ENCODE measurements at regions not wholly inside any gene's neighbourhood (a gene's known extent, or its start where the extent isn't known, plus 50 kb on each side); places are given as distances from the start of the nearest gene placed in this dataset.

GRCh38 chr3:31232055-31233025, 300.4 kb upstream of the STT3B start:
- no peaks in the 10 kb centered on the region for H3K4me1 ChIP-seq (ENCODE audit: control insufficient read depth in 1 of 2, insufficient read depth in 2 of 2, low read length in 2 of 2)
- H3K27me3 ChIP-seq (ENCODE audit: low read depth, low read length): no peaks in the 10 kb centered on the region
- H3K4me3 ChIP-seq (ENCODE audit: low read depth in 1 of 2, low read length in 2 of 2): no peak overlapping the region
- peak overlapping the region; percentile 42 for H3K27ac ChIP-seq (ENCODE audit: low read length)
- H3K36me3 ChIP-seq (ENCODE audit: control insufficient read depth in 1 of 2, insufficient read depth in 2 of 2, low read length in 2 of 2): no peaks in the 10 kb centered on the region
- no peaks in the 10 kb centered on the region for H3K9me3 ChIP-seq (ENCODE audit: control insufficient read depth in 1 of 2, low read length in 2 of 2)

GRCh38 chr3:31234145-31234544, 298.6 kb upstream of the STT3B start:
- Histone ChIP-seq H3K36me3 (ENCODE audit: control insufficient read depth in 1 of 2, insufficient read depth in 2 of 2, low read length in 2 of 2) (no peaks in the 10 kb centered on the region), H3K4me3 (ENCODE audit: low read depth in 1 of 2, low read length in 2 of 2) (no peak overlapping the region), H3K9me3 (ENCODE audit: control insufficient read depth in 1 of 2, low read length in 2 of 2) (no peaks in the 10 kb centered on the region), H3K27me3 (ENCODE audit: low read depth, low read length) (no peaks in the 10 kb centered on the region), H3K27ac (ENCODE audit: low read length) (no peak overlapping the region), H3K4me1 (ENCODE audit: control insufficient read depth in 1 of 2, insufficient read depth in 2 of 2, low read length in 2 of 2) (no peaks in the 10 kb centered on the region)

- Histone ChIP-seq H3K36me3 (ENCODE audit: control insufficient read depth in 1 of 2, insufficient read depth in 2 of 2, low read length in 2 of 2) (no peaks in the 10 kb centered on the region), H3K9me3 (ENCODE audit: control insufficient read depth in 1 of 2, low read length in 2 of 2) (no peaks in the 10 kb centered on the region), H3K4me1 (ENCODE audit: control insufficient read depth in 1 of 2, insufficient read depth in 2 of 2, low read length in 2 of 2) (no peaks in the 10 kb centered on the region), H3K27ac (ENCODE audit: low read length) (no peak overlapping the region), H3K4me3 (ENCODE audit: low read depth in 1 of 2, low read length in 2 of 2) (no peak overlapping the region), H3K27me3 (ENCODE audit: low read depth, low read length) (no peaks in the 10 kb centered on the region)
Measured at GRCh38 chr3:31235062-31235700, 297.5 kb upstream of the STT3B start.

- H3K27ac ChIP-seq (ENCODE audit: low read length): no peak overlapping the region
- no peaks in the 10 kb centered on the region for H3K4me1 ChIP-seq (ENCODE audit: control insufficient read depth in 1 of 2, insufficient read depth in 2 of 2, low read length in 2 of 2)
- no peaks in the 10 kb centered on the region for H3K27me3 ChIP-seq (ENCODE audit: low read depth, low read length)
- H3K9me3 ChIP-seq (ENCODE audit: control insufficient read depth in 1 of 2, low read length in 2 of 2): no peaks in the 10 kb centered on the region
- H3K4me3 ChIP-seq (ENCODE audit: low read depth in 1 of 2, low read length in 2 of 2): no peak overlapping the region
- H3K36me3 ChIP-seq (ENCODE audit: control insufficient read depth in 1 of 2, insufficient read depth in 2 of 2, low read length in 2 of 2): no peaks in the 10 kb centered on the region
Measured at GRCh38 chr3:31237887-31238286, 294.8 kb upstream of the STT3B start.

GRCh38 chr3:31240013-31240412, 292.7 kb upstream of the STT3B start:
- Histone ChIP-seq H3K9me3 (ENCODE audit: control insufficient read depth in 1 of 2, low read length in 2 of 2) (no peaks in the 10 kb centered on the region), H3K27ac (ENCODE audit: low read length) (no peak overlapping the region), H3K36me3 (ENCODE audit: control insufficient read depth in 1 of 2, insufficient read depth in 2 of 2, low read length in 2 of 2) (no peaks in the 10 kb centered on the region), H3K4me3 (ENCODE audit: low read depth in 1 of 2, low read length in 2 of 2) (no peak overlapping the region), H3K27me3 (ENCODE audit: low read depth, low read length) (no peaks in the 10 kb centered on the region), H3K4me1 (ENCODE audit: control insufficient read depth in 1 of 2, insufficient read depth in 2 of 2, low read length in 2 of 2) (no peaks in the 10 kb centered on the region)

GRCh38 chr3:31240466-31240865, 292.3 kb upstream of the STT3B start:
- Histone ChIP-seq H3K4me1 (ENCODE audit: control insufficient read depth in 1 of 2, insufficient read depth in 2 of 2, low read length in 2 of 2) (no peaks in the 10 kb centered on the region), H3K27me3 (ENCODE audit: low read depth, low read length) (no peaks in the 10 kb centered on the region), H3K27ac (ENCODE audit: low read length) (no peak overlapping the region), H3K36me3 (ENCODE audit: control insufficient read depth in 1 of 2, insufficient read depth in 2 of 2, low read length in 2 of 2) (no peaks in the 10 kb centered on the region), H3K4me3 (ENCODE audit: low read depth in 1 of 2, low read length in 2 of 2) (no peak overlapping the region), H3K9me3 (ENCODE audit: control insufficient read depth in 1 of 2, low read length in 2 of 2) (no peaks in the 10 kb centered on the region)

GRCh38 chr3:31240874-31241273, 291.9 kb upstream of the STT3B start:
- Histone ChIP-seq H3K27ac (ENCODE audit: low read length) (no peak overlapping the region), H3K27me3 (ENCODE audit: low read depth, low read length) (no peaks in the 10 kb centered on the region), H3K36me3 (ENCODE audit: control insufficient read depth in 1 of 2, insufficient read depth in 2 of 2, low read length in 2 of 2) (no peaks in the 10 kb centered on the region), H3K4me3 (ENCODE audit: low read depth in 1 of 2, low read length in 2 of 2) (no peak overlapping the region), H3K9me3 (ENCODE audit: control insufficient read depth in 1 of 2, low read length in 2 of 2) (no peaks in the 10 kb centered on the region), H3K4me1 (ENCODE audit: control insufficient read depth in 1 of 2, insufficient read depth in 2 of 2, low read length in 2 of 2) (no peaks in the 10 kb centered on the region)

GRCh38 chr3:31241533-31241932, 291.2 kb upstream of the STT3B start:
- Histone ChIP-seq H3K36me3 (ENCODE audit: control insufficient read depth in 1 of 2, insufficient read depth in 2 of 2, low read length in 2 of 2) (no peaks in the 10 kb centered on the region), H3K9me3 (ENCODE audit: control insufficient read depth in 1 of 2, low read length in 2 of 2) (no peaks in the 10 kb centered on the region), H3K4me1 (ENCODE audit: control insufficient read depth in 1 of 2, insufficient read depth in 2 of 2, low read length in 2 of 2) (no peaks in the 10 kb centered on the region), H3K4me3 (ENCODE audit: low read depth in 1 of 2, low read length in 2 of 2) (no peak overlapping the region), H3K27ac (ENCODE audit: low read length) (no peak overlapping the region), H3K27me3 (ENCODE audit: low read depth, low read length) (no peaks in the 10 kb centered on the region)

- H3K27me3 ChIP-seq (ENCODE audit: low read depth, low read length): no peaks in the 10 kb centered on the region
- no peak overlapping the region for H3K4me3 ChIP-seq (ENCODE audit: low read depth in 1 of 2, low read length in 2 of 2)
- no peak overlapping the region for H3K27ac ChIP-seq (ENCODE audit: low read length)
- H3K4me1 ChIP-seq (ENCODE audit: control insufficient read depth in 1 of 2, insufficient read depth in 2 of 2, low read length in 2 of 2): no peaks in the 10 kb centered on the region
- H3K9me3 ChIP-seq (ENCODE audit: control insufficient read depth in 1 of 2, low read length in 2 of 2): no peaks in the 10 kb centered on the region
- H3K36me3 ChIP-seq (ENCODE audit: control insufficient read depth in 1 of 2, insufficient read depth in 2 of 2, low read length in 2 of 2): no peaks in the 10 kb centered on the region
Measured at GRCh38 chr3:31242026-31242960, 290.4 kb upstream of the STT3B start.

- no peak overlapping the region for H3K4me3 ChIP-seq (ENCODE audit: low read depth in 1 of 2, low read length in 2 of 2)
- no peaks in the 10 kb centered on the region for H3K36me3 ChIP-seq (ENCODE audit: control insufficient read depth in 1 of 2, insufficient read depth in 2 of 2, low read length in 2 of 2)
- no peak overlapping the region for H3K27ac ChIP-seq (ENCODE audit: low read length)
- H3K9me3 ChIP-seq (ENCODE audit: control insufficient read depth in 1 of 2, low read length in 2 of 2): no peaks in the 10 kb centered on the region
- no peaks in the 10 kb centered on the region for H3K4me1 ChIP-seq (ENCODE audit: control insufficient read depth in 1 of 2, insufficient read depth in 2 of 2, low read length in 2 of 2)
- H3K27me3 ChIP-seq (ENCODE audit: low read depth, low read length): no peaks in the 10 kb centered on the region
Measured at GRCh38 chr3:31244929-31245817, 287.6 kb upstream of the STT3B start.

All from muscle layer of duodenum (tissue), 2 donors.